ENCODE measurements at regions not wholly inside any gene's neighbourhood (a gene's known extent, or its start where the extent isn't known, plus 50 kb on each side); places are given as distances from the start of the nearest gene placed in this dataset.

GRCh38 chr2:21910832-21911507, 787.2 kb downstream of the TDRD15 start:
- no peak overlapping the region for H3K27ac ChIP-seq
- TF ChIP-seq, protein P1, sequence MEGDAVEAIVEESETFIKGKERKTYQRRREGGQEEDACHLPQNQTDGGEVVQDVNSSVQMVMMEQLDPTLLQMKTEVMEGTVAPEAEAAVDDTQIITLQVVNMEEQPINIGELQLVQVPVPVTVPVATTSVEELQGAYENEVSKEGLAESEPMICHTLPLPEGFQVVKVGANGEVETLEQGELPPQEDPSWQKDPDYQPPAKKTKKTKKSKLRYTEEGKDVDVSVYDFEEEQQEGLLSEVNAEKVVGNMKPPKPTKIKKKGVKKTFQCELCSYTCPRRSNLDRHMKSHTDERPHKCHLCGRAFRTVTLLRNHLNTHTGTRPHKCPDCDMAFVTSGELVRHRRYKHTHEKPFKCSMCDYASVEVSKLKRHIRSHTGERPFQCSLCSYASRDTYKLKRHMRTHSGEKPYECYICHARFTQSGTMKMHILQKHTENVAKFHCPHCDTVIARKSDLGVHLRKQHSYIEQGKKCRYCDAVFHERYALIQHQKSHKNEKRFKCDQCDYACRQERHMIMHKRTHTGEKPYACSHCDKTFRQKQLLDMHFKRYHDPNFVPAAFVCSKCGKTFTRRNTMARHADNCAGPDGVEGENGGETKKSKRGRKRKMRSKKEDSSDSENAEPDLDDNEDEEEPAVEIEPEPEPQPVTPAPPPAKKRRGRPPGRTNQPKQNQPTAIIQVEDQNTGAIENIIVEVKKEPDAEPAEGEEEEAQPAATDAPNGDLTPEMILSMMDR (conservative IDR thresholded peaks at IDR 0.05; ENCODE audit: low read depth), result no peak
- POLR2A ChIA-PET (ENCODE audit: low non-redundant PET), result no interaction called here
- CTCF ChIA-PET, result no interaction called here
- DNase-seq (ENCODE audit: low spot score), result no peak

DNA sequence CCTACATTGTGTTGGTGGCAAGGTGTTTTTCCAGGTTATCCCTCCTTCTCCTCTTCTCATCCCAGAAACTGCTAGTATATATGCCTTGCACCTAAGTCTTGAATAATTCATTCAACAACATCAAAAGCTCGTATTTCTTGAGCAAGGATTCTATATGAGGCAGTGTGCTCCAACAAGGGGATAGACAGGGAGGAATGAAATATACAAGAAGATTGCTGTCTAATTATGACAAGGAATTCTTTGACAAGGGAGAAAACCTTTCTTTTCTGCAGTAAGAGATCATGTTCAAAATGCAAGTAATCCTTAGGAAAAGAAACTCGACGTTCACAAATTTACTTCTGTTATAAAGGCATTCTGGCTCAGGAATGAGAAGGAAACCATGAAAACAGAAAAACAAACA, 788.6 kb downstream of the TDRD15 start:
- H3K27ac ChIP-seq, result no peak overlapping the region
- ChIA-PET POLR2A (ENCODE audit: low non-redundant PET) (no interaction called here), CTCF (no interaction called here)
- TF ChIP-seq, protein P1 (conservative IDR thresholded peaks at IDR 0.05; ENCODE audit: low read depth), result no peak
- no peak for DNase-seq (ENCODE audit: low spot score)

DNA sequence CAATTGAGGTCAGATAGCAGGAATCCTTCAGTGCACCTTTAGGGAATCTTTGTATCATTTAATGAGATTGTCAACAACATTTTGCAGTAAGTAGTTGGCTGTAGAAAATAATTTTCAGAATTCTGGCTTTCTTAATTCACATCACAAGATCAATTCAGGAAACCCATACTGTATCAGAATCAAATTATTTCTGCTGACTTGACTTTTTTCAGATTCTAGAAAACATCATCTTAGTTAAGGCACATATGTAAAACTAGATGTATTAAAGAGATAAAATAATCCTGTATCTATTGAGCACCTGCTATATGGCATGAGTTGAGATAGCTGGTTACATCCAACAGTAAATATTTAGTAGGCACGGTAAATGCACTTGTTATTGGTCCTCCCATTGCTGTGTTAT, 791.4 kb downstream of the TDRD15 start:
- ChIA-PET POLR2A (ENCODE audit: low non-redundant PET) (no interaction called here), CTCF (no interaction called here)
- no peak for DNase-seq (ENCODE audit: low spot score)
- no peak overlapping the region for H3K27ac ChIP-seq
- TF ChIP-seq, protein P1 (conservative IDR thresholded peaks at IDR 0.05; ENCODE audit: low read depth), result no peak

- ChIA-PET CTCF (no interaction called here), POLR2A (ENCODE audit: low non-redundant PET) (no interaction called here)
- H3K27ac ChIP-seq, result no peak overlapping the region
- TF ChIP-seq, protein P1 (conservative IDR thresholded peaks at IDR 0.05; ENCODE audit: low read depth), result no peak
- no peak for DNase-seq (ENCODE audit: low spot score)
These were observed 793.3 kb downstream of the TDRD15 start for GRCh38 chr2:21916934-21917522.

GRCh38 chr2:21920721-21921120, 797.0 kb downstream of the TDRD15 start:
- H3K27ac ChIP-seq, result no peak overlapping the region
- TF ChIP-seq, protein P1 (conservative IDR thresholded peaks at IDR 0.05; ENCODE audit: low read depth), result no peak
- POLR2A ChIA-PET (ENCODE audit: low non-redundant PET), result no interaction called here
- no peak for DNase-seq (ENCODE audit: low spot score)
- CTCF ChIA-PET, result interaction anchor here (0.5 kb wide), 3 partner anchors 22 to 256 kb away, joined by 3 read pairs; no protein-coding TSS in a partner anchor

DNA sequence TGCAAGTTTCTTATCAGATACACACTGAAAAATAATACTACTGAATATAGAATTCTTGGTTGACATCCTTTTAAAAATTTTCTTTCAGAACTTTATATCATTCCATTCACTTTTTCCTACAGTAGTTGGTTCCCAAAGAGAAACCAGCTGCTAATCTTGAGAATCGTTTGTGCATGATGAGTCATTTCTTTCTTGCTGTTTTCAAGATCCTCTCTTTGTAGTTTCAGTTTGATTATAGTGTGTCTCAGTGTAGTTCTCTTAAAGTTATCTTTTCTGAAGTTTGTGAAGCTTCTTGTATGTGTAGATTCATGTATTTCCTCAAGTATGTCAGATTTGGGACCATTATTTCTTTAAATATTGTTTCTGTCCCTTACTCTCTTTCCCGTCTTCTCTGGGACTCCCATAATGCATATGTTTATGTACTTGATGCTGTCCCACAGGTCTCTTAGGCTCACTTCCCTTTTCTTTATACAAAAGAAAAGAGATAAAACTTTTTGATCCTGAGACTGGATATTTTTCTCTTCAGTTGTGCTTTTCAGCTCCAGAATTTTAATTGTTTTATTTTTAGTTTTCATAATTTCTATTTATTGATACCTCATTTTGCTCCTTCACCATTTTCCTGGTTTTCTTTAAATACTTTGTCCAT, 801.0 kb downstream of the TDRD15 start:
- no peak overlapping the region for H3K27ac ChIP-seq
- ChIA-PET CTCF (no interaction called here), POLR2A (ENCODE audit: low non-redundant PET) (no interaction called here)
- TF ChIP-seq, protein P1 (conservative IDR thresholded peaks at IDR 0.05; ENCODE audit: low read depth), result no peak
- no peak for DNase-seq (ENCODE audit: low spot score)
